A549 (cell line): ENCODE measurements at regions not wholly inside any gene's neighbourhood (a gene's known extent, or its start where the extent isn't known, plus 50 kb on each side); places are given as distances from the start of the nearest gene placed in this dataset.

ENCODE experiments used
- ATAC-seq, 2 experiments: fragments of 200-7000 bp in 1 of 2; fragments of >200 bp in 1 of 2; cut with Nextera tagmentation in 1 of 2; cut with Tn5 transposase in 1 of 2; 3 replicates each; pipeline versions ENCODE4 v1.8.0 to v1.9.1; 2018 to 2020; ENCODE audit warnings: mild to moderate bottlenecking in 1 of 2, moderate library complexity in 1 of 2
- CTCF ChIA-PET: fragments of 300-600 bp; sonication (Branson Sonifier 250); formaldehyde crosslinking; extraction: SDS; loops from one replicate; lab custom pipeline; 2021; ENCODE audit warnings: antibody characterized with exemption, inconsistent platforms; lab: Yijun Ruan, JAX
- POLR2A ChIA-PET: fragments of 350-600 bp; formaldehyde crosslinking; extraction: SDS; loops from one replicate; lab custom pipeline; 2021; ENCODE audit warnings: antibody characterized with exemption, inconsistent platforms; lab: Yijun Ruan, JAX
- DNase-seq, 2 experiments: peaks; one replicate each; pipeline versions ENCODE4 v3.0.0 to v3.0.0-alpha.2; 2011 to 2016; ENCODE audit warnings: low read depth in 1 of 2, low spot score in 1 of 2
- FAIRE-seq: peaks from 2 replicates; lab custom pipeline; 2011; peaks lifted over from hg19 to GRCh38; lab: Jason Lieb, UNC
- H3K27ac ChIP-seq, 2 experiments: fragments of >200 bp; sonication (Bioruptor Twin); formaldehyde crosslinking; 3 replicates each; pipeline ENCODE4 v1.5.1; 2016 to 2017
- H3K4me1 ChIP-seq: fragments of >200 bp; sonication (Bioruptor Twin); formaldehyde crosslinking; 3 replicates; pipeline ENCODE4 v1.6.1; 2016
- H3K4me2 ChIP-seq: fragments of >200 bp; sonication (Bioruptor Twin); formaldehyde crosslinking; 3 replicates; pipeline ENCODE4 v1.6.1; 2016
- H3K4me3 ChIP-seq: fragments of >200 bp; sonication (Bioruptor Twin); formaldehyde crosslinking; 3 replicates; pipeline ENCODE4 v1.5.1; 2016
- H3K9me3 ChIP-seq: fragments of >200 bp; sonication (Bioruptor Twin); formaldehyde crosslinking; 3 replicates; pipeline ENCODE4 v1.6.1; 2016
- BCL3 ChIP-seq: fragments of >200 bp; sonication (Bioruptor Twin); formaldehyde crosslinking; IDR thresholded peaks from 3 replicates; pipeline ENCODE4 v1.6.1; 2016
- CBX2 ChIP-seq: fragments of 200-600 bp; sonication (generic); IDR thresholded peaks from 2 replicates; pipeline ENCODE4 v1.6.1; 2016; ENCODE audit warnings: low read depth, mild to moderate bottlenecking, borderline replicate concordance
- CEBPB ChIP-seq, 2 experiments: fragments of >200 bp in 1 of 2; sonication (Bioruptor Twin) in 1 of 2; formaldehyde crosslinking in 1 of 2; IDR thresholded peaks; 2 replicates each; pipeline ENCODE4 v1.6.1; 2012 to 2016
- CHD2 ChIP-seq: fragments of 150-350 bp; IDR thresholded peaks from 2 replicates; pipeline ENCODE4 v1.6.1; 2014; ENCODE audit warnings: low read length; ENCODE audit not compliant: partially characterized antibody
- CHD4 ChIP-seq: fragments of 200-600 bp; sonication (generic); IDR thresholded peaks from 2 replicates; pipeline ENCODE4 v1.6.1; 2016; ENCODE audit warnings: antibody characterized with exemption, mild to moderate bottlenecking, borderline replicate concordance
- CTCF ChIP-seq: fragments of >200 bp; sonication (Bioruptor Twin); formaldehyde crosslinking; IDR thresholded peaks from 3 replicates; pipeline ENCODE4 v1.5.1; 2016
- EHMT2 ChIP-seq: fragments of 200-600 bp; sonication (generic); IDR thresholded peaks from 2 replicates; pipeline ENCODE4 v1.6.1; 2016; ENCODE audit warnings: antibody characterized with exemption, low read depth, mild to moderate bottlenecking, moderate library complexity
- EP300 ChIP-seq, 2 experiments: fragments of >200 bp; sonication (Bioruptor Twin); formaldehyde crosslinking; IDR thresholded peaks; 2 replicates in 1 of 2; 3 replicates in 1 of 2; pipeline ENCODE4 v1.6.1; 2016 to 2017
- FOSB ChIP-seq: fragments of 250-450 bp; sonication (Bioruptor Pico); IDR thresholded peaks from 2 replicates; pipeline ENCODE4 v1.5.0; 2020; ENCODE audit warnings: mild to moderate bottlenecking, moderate library complexity
- FOSL2 ChIP-seq, 2 experiments: fragments of 450-650 bp in 1 of 2; fragments of >200 bp in 1 of 2; sonication (Bioruptor Twin) in 1 of 2; formaldehyde crosslinking; IDR thresholded peaks; 2 replicates each; pipeline versions ENCODE4 v1.5.0 to v1.6.1; 2016 to 2020; ENCODE audit warnings: mild to moderate bottlenecking in 1 of 2, moderate library complexity in 1 of 2
- FOXS1 ChIP-seq: fragments of 250-450 bp; sonication (Bioruptor Pico); IDR thresholded peaks from 2 replicates; pipeline ENCODE4 v1.5.0; 2020; ENCODE audit warnings: mild to moderate bottlenecking, moderate library complexity
- GATA3 ChIP-seq: IDR thresholded peaks from 2 replicates; pipeline ENCODE4 v1.6.1; 2012; ENCODE audit warnings: borderline replicate concordance
- HDAC2 ChIP-seq: fragments of 200-600 bp; sonication (generic); IDR thresholded peaks from 2 replicates; pipeline ENCODE4 v1.6.1; 2016
- HEYL ChIP-seq: fragments of 250-450 bp; sonication (Bioruptor Pico); IDR thresholded peaks from 2 replicates; pipeline ENCODE4 v1.8.0; 2021; ENCODE audit warnings: mild to moderate bottlenecking, moderate library complexity
- HOXB13 ChIP-seq: fragments of 250-450 bp; sonication (Bioruptor Pico); IDR thresholded peaks from 2 replicates; pipeline ENCODE4 v1.5.0; 2020; ENCODE audit warnings: low read depth, mild to moderate bottlenecking, moderate library complexity
- HOXB5 ChIP-seq: fragments of 250-450 bp; sonication (Bioruptor Pico); IDR thresholded peaks from 2 replicates; pipeline ENCODE4 v1.5.0; 2020; ENCODE audit warnings: mild to moderate bottlenecking, moderate library complexity
- JUN ChIP-seq, 2 experiments: fragments of >200 bp; sonication (Bioruptor Twin); formaldehyde crosslinking; IDR thresholded peaks; 2 replicates in 1 of 2; 3 replicates in 1 of 2; pipeline ENCODE4 v1.6.1; 2016 to 2017
- KDM5A ChIP-seq: fragments of 200-600 bp; sonication (generic); IDR thresholded peaks from 2 replicates; pipeline ENCODE4 v1.6.1; 2016; ENCODE audit warnings: antibody characterized with exemption, mild to moderate bottlenecking
- MAFK ChIP-seq: fragments of 450-650 bp; IDR thresholded peaks from 2 replicates; pipeline ENCODE4 v1.6.1; 2014; ENCODE audit not compliant: partially characterized antibody
- MAZ ChIP-seq: fragments of 150-350 bp; IDR thresholded peaks from 2 replicates; pipeline ENCODE4 v1.6.1; 2014; ENCODE audit warnings: antibody characterized with exemption, low read depth, low read length, borderline replicate concordance
- MYC ChIP-seq: IDR thresholded peaks from 2 replicates; pipeline ENCODE4 v1.6.1; 2012; ENCODE audit warnings: mild to moderate bottlenecking, inconsistent platforms, low read length, improper control_type of control experiment, borderline replicate concordance
- NPAS2 ChIP-seq: fragments of 250-450 bp; sonication (Bioruptor Pico); IDR thresholded peaks from 2 replicates; pipeline ENCODE4 v1.8.0; 2022; ENCODE audit warnings: mild to moderate bottlenecking, moderate library complexity, borderline replicate concordance
- NR3C1 ChIP-seq: fragments of >200 bp; sonication (Bioruptor Twin); formaldehyde crosslinking; IDR thresholded peaks from 3 replicates; pipeline ENCODE4 v1.6.1; 2017
- POLR2A ChIP-seq: IDR thresholded peaks from 2 replicates; pipeline ENCODE4 v1.6.1; 2012; ENCODE audit warnings: mild to moderate bottlenecking, low read length
- SMC3 ChIP-seq: fragments of >200 bp; sonication (Bioruptor Twin); formaldehyde crosslinking; IDR thresholded peaks from 3 replicates; pipeline ENCODE4 v1.6.1; 2018; ENCODE audit warnings: inconsistent platforms
- TFCP2L1 ChIP-seq: fragments of 250-450 bp; sonication (Bioruptor Pico); IDR thresholded peaks from 2 replicates; pipeline ENCODE4 v1.5.0; 2021; ENCODE audit warnings: mild to moderate bottlenecking
- TP53 ChIP-seq: fragments of 250-450 bp; sonication (Bioruptor Pico); IDR thresholded peaks from 2 replicates; pipeline ENCODE4 v1.5.0; 2021; ENCODE audit warnings: mild to moderate bottlenecking, moderate library complexity
- ZNF302 ChIP-seq: fragments of 250-450 bp; sonication (Bioruptor Pico); IDR thresholded peaks from 2 replicates; pipeline ENCODE4 v1.9.0; 2021; ENCODE audit warnings: inconsistent platforms, mild to moderate bottlenecking, moderate library complexity
- ZSCAN20 ChIP-seq: fragments of 250-450 bp; sonication (Bioruptor Pico); IDR thresholded peaks from 2 replicates; pipeline ENCODE4 v1.8.0; 2022; ENCODE audit warnings: mild to moderate bottlenecking, moderate library complexity
- WGBS: methylation state at CpG from one replicate; pipeline ENCODE4 v1.1.6; 2017; ENCODE audit errors: missing lambda C conversion rate; 5-methylcytosine and 5-hydroxymethylcytosine counted together

- ChIA-PET CTCF (no interaction called here), POLR2A (no interaction called here)
- ATAC-seq: no peak
- Histone ChIP-seq H3K4me1 (no peaks in the 10 kb centered on the region), H3K27ac (no peak overlapping the region), H3K4me3 (no peak overlapping the region)
- WGBS: 86% methylated on average over 5 of the region's 5 CpGs
- no peak for FAIRE-seq
- no peak for TF ChIP-seq EHMT2
- TF ChIP-seq MYC: no peak
- TF ChIP-seq POLR2A: no peak
- TF ChIP-seq HEYL (CRISPR knock-in tag): no peak
- no peak for TF ChIP-seq MAFK
- TF ChIP-seq CTCF: no peak
- no peak for TF ChIP-seq FOSL2 (IDR thresholded peaks at IDR 0.05)
- TF ChIP-seq FOSL2 (CRISPR knock-in tag; IDR thresholded peaks at IDR 0.05): no peak
- TF ChIP-seq, all 56 proteins: peak for 0
- no peak for DNase-seq
- Histone ChIP-seq H3K4me2 (no peak overlapping the region), H3K9me3 (no peaks in the 10 kb centered on the region)
Observed at GRCh38 chr2:144152817-144153271, 367.1 kb downstream of the ZEB2 start.

GRCh38 chr2:144151851-144152250 lies 368.1 kb downstream of the ZEB2 start:
- ChIA-PET CTCF (no interaction called here), POLR2A (no interaction called here)
- ATAC-seq: no peak
- Histone ChIP-seq H3K4me2 (no peak overlapping the region), H3K4me3 (no peak overlapping the region), H3K4me1 (no peaks in the 10 kb centered on the region), H3K9me3 (no peaks in the 10 kb centered on the region), H3K27ac (no peak overlapping the region)
- TF ChIP-seq HEYL (CRISPR knock-in tag) (no peak), HDAC2 (no peak), SMC3 (no peak), CEBPB (IDR thresholded peaks at IDR 0.05) (no peak), MYC (no peak), HOXB13 (CRISPR knock-in tag) (no peak), KDM5A (no peak), ZNF302 (CRISPR knock-in tag) (no peak), EHMT2 (no peak), FOSL2 (IDR thresholded peaks at IDR 0.05) (no peak), FOSL2 (CRISPR knock-in tag; IDR thresholded peaks at IDR 0.05) (no peak), HOXB5 (CRISPR knock-in tag) (no peak), NR3C1 (no peak), BCL3 (no peak), ZSCAN20 (CRISPR knock-in tag) (no peak), MAZ (no peak)
- DNase-seq: no peak
- WGBS: 91% methylated on average over 2 of the region's 2 CpGs
- no peak for FAIRE-seq

- no peak overlapping the region for H3K4me3 ChIP-seq
- CTCF ChIA-PET: interaction anchor here (1.0 kb wide), 1 partner anchor 174 kb away, joined by 3 read pairs; no protein-coding TSS in a partner anchor
- 72% methylated on average over 1 of the region's 1 CpG for WGBS
- no peak overlapping the region for H3K4me2 ChIP-seq
- no peak overlapping the region for H3K27ac ChIP-seq
- POLR2A ChIA-PET: no interaction called here
- H3K9me3 ChIP-seq: no peaks in the 10 kb centered on the region
- no peak for DNase-seq
- no peak for FAIRE-seq
- ATAC-seq: no peak
- H3K4me1 ChIP-seq: no peaks in the 10 kb centered on the region
- TF ChIP-seq MYC (no peak), NPAS2 (no peak), NR3C1 (no peak), BCL3 (no peak), TP53 (no peak), HDAC2 (no peak), KDM5A (no peak), CHD4 (no peak), EP300 (IDR thresholded peaks at IDR 0.05) (no peak), CTCF (no peak), CHD2 (no peak), TFCP2L1 (no peak), EHMT2 (no peak), FOXS1 (CRISPR knock-in tag) (no peak), FOSB (no peak), CBX2 (no peak), GATA3 (no peak), JUN (IDR thresholded peaks at IDR 0.05) (no peak)
Observed at GRCh38 chr2:144151405-144151804, 368.5 kb downstream of the ZEB2 start.
